ENCODE measurements at regions not wholly inside any gene's neighbourhood (a gene's known extent, or its start where the extent isn't known, plus 50 kb on each side); places are given as distances from the start of the nearest gene placed in this dataset.

DNA sequence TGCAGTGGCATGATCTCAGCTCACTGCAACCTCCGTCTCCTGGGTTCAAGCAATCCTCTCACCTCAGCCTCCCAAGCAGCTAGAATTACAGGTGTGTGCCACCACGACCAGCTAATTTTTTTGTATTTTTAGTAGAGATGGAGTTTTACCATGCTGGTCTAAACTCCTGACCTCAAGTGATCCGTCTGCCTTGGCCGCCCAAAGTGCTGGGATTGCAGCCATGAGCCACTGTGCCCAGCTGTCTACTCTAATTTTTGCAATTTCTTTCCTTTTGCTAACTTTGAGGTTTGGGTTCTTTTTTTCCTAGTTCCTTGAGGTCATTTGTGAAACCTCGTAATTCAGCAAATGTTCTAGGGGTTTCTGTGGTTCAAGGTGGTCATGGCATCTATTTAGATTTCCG lies 63.7 kb upstream of the PRLR start:
- H3K27me3 ChIP-seq = no peaks in the 10 kb centered on the region
- intact Hi-C loops (cut with DNase I) = no loop called here
- no peak overlapping the region for H3K27ac ChIP-seq
- no peak overlapping the region for H3K4me3 ChIP-seq
- H3K4me1 ChIP-seq = no peaks in the 10 kb centered on the region
- H3K9me3 ChIP-seq = no peaks in the 10 kb centered on the region
- ATAC-seq = no peak
- WGBS, 2 donors = 74 to 79% methylated on average over 6 of the region's 6 CpGs
- no peaks in the 10 kb centered on the region for H3K36me3 ChIP-seq
- TF ChIP-seq, protein P1, sequence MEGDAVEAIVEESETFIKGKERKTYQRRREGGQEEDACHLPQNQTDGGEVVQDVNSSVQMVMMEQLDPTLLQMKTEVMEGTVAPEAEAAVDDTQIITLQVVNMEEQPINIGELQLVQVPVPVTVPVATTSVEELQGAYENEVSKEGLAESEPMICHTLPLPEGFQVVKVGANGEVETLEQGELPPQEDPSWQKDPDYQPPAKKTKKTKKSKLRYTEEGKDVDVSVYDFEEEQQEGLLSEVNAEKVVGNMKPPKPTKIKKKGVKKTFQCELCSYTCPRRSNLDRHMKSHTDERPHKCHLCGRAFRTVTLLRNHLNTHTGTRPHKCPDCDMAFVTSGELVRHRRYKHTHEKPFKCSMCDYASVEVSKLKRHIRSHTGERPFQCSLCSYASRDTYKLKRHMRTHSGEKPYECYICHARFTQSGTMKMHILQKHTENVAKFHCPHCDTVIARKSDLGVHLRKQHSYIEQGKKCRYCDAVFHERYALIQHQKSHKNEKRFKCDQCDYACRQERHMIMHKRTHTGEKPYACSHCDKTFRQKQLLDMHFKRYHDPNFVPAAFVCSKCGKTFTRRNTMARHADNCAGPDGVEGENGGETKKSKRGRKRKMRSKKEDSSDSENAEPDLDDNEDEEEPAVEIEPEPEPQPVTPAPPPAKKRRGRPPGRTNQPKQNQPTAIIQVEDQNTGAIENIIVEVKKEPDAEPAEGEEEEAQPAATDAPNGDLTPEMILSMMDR (IDR thresholded peaks at IDR 0.05) = no peak
- no peak for FAIRE-seq
- DNase-seq = no peak

DNA sequence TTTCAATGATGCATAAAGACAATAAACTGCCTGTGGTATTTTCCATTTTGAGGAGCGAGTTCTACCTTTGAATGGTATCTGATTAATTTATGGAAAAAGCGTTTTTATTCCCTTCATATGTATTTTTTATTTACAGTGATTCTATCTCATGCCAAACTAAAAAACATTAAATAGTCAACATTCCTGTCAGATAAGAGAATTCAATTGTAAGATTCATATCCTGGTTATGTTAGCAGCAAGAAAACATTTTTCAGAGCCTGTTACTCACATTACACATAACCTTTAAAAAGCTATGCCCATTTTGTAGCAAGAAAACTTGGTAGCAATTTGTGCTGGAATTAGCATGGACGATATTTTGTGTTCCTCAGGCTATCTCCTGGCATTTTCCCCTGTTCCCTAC lies 55.1 kb upstream of the PRLR start:
- Histone ChIP-seq H3K36me3 (no peaks in the 10 kb centered on the region), H3K27ac (no peak overlapping the region), H3K4me3 (no peak overlapping the region), H3K27me3 (no peaks in the 10 kb centered on the region), H3K4me1 (no peaks in the 10 kb centered on the region), H3K9me3 (no peaks in the 10 kb centered on the region)
- DNase-seq = no peak
- no peak for FAIRE-seq
- WGBS, 2 donors = 67 to 72% methylated on average over 3 of the region's 3 CpGs
- ATAC-seq = no peak
- intact Hi-C loops (cut with DNase I) = no loop called here
- TF ChIP-seq, protein P1 (IDR thresholded peaks at IDR 0.05) = no peak

- FAIRE-seq (no peak), ATAC-seq (no peak), DNase-seq (no peak)
- no peak overlapping the region for H3K4me3 ChIP-seq
- intact Hi-C loops (cut with DNase I) = no loop called here
- H3K4me1 ChIP-seq = no peaks in the 10 kb centered on the region
- no peaks in the 10 kb centered on the region for H3K27me3 ChIP-seq
- TF ChIP-seq, protein P1 (IDR thresholded peaks at IDR 0.05) = no peak
- no peaks in the 10 kb centered on the region for H3K36me3 ChIP-seq
- no peak overlapping the region for H3K27ac ChIP-seq
- WGBS, 2 donors = 69 to 81% methylated on average over 1 of the region's 1 CpG
- H3K9me3 ChIP-seq = no peaks in the 10 kb centered on the region
Observed at GRCh38 chr5:35285011-35285410, 54.7 kb upstream of the PRLR start.

DNA sequence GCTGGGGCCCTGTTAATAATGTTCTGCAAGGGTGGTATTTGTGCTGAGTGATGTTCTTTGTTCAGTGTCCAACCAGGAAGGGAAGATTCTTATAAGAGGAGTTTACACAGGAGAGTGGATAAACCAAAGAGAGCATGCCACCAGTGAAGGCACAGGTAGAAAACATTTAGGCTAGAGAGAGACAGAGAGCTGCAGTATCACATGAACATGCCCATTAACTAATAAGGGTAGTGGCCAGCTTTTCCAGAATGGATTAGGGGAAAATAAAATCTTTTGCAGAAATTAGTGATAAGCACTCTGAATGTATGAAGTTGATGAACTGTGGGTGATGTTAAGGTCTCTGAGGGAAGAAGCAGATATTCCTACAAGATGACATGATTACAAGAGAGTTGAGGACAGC lies 54.1 kb upstream of the PRLR start:
- no peak overlapping the region for H3K27ac ChIP-seq
- no peaks in the 10 kb centered on the region for H3K4me1 ChIP-seq
- H3K4me3 ChIP-seq = no peak overlapping the region
- H3K9me3 ChIP-seq = no peaks in the 10 kb centered on the region
- ATAC-seq = no peak
- no peak for DNase-seq
- TF ChIP-seq, protein P1 (IDR thresholded peaks at IDR 0.05) = no peak
- FAIRE-seq = no peak
- intact Hi-C loops (cut with DNase I) = no loop called here
- H3K36me3 ChIP-seq = no peaks in the 10 kb centered on the region
- H3K27me3 ChIP-seq = no peaks in the 10 kb centered on the region

GRCh38 chr5:35282810-35283209 lies 52.5 kb upstream of the PRLR start:
- FAIRE-seq (no peak), DNase-seq (no peak), ATAC-seq (no peak)
- no peaks in the 10 kb centered on the region for H3K27me3 ChIP-seq
- no peaks in the 10 kb centered on the region for H3K4me1 ChIP-seq
- H3K9me3 ChIP-seq = no peaks in the 10 kb centered on the region
- 49 to 53% methylated on average over 1 of the region's 1 CpG for WGBS, 2 donors
- H3K4me3 ChIP-seq = no peak overlapping the region
- TF ChIP-seq, protein P1 (IDR thresholded peaks at IDR 0.05) = no peak
- H3K36me3 ChIP-seq = no peaks in the 10 kb centered on the region
- no peak overlapping the region for H3K27ac ChIP-seq
- intact Hi-C loops (cut with DNase I) = no loop called here
